ENCODE measurements at regions not wholly inside any gene's neighbourhood (a gene's known extent, or its start where the extent isn't known, plus 50 kb on each side); places are given as distances from the start of the nearest gene placed in this dataset.

DNA sequence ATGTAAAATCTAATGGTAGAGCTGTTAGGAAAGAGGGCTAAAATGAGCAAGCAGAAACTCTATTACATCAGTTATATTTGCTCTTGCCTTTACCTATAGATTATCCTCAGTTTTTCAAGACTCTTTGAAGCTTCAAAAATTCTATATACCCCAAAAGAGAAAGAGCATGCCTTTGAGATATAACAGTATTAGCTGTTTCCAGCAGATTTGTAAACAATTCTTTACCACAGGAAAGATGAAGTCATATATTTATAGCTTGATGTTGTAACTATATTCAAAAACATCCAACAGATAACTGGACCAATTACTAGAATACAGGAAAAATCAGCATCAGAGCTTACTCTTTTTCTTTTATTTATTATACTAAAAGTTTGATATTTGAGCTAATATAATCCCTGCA is 416.2 kb upstream of the TPK1 start:
- Histone ChIP-seq H3K9me3 (no peaks in the 10 kb centered on the region), H3K4me1 (no peaks in the 10 kb centered on the region), H3K27ac (no peak overlapping the region), H3K27me3 (no peaks in the 10 kb centered on the region), H3K36me3 (no peaks in the 10 kb centered on the region), H3K4me3 (no peak overlapping the region)
- intact Hi-C loops (cut with DNase I), result no loop called here
- DNase-seq (ENCODE audit: extremely low spot score in 2 of 2), result no peak
- no peak for TF ChIP-seq POLR2AphosphoS5 (IDR thresholded peaks at IDR 0.05; ENCODE audit: insufficient read depth in 1 of 2, low read depth in 1 of 2)
- TF ChIP-seq POLR2A (IDR thresholded peaks at IDR 0.05), result no peak
- TF ChIP-seq, protein P1, sequence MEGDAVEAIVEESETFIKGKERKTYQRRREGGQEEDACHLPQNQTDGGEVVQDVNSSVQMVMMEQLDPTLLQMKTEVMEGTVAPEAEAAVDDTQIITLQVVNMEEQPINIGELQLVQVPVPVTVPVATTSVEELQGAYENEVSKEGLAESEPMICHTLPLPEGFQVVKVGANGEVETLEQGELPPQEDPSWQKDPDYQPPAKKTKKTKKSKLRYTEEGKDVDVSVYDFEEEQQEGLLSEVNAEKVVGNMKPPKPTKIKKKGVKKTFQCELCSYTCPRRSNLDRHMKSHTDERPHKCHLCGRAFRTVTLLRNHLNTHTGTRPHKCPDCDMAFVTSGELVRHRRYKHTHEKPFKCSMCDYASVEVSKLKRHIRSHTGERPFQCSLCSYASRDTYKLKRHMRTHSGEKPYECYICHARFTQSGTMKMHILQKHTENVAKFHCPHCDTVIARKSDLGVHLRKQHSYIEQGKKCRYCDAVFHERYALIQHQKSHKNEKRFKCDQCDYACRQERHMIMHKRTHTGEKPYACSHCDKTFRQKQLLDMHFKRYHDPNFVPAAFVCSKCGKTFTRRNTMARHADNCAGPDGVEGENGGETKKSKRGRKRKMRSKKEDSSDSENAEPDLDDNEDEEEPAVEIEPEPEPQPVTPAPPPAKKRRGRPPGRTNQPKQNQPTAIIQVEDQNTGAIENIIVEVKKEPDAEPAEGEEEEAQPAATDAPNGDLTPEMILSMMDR (IDR thresholded peaks at IDR 0.05), result no peak

DNA sequence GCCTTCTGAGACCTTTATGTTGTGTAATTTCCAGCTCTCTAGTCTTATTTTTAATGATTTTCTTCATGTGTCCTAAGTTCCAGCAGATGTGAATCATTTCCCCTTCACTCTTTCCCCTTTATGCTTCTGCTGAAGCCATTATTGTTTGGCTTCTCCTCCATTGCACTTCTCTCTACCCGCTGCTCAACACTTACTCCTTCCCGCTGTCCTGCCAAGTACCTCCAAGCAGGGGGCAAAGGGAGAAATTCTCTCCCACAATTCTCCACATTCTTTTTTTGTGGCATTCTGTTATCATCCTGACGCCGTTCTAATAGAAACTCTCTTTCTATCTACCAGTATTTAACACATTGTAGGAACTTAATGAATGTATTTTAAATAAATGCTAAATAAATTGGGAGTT is 388.9 kb upstream of the TPK1 start:
- Histone ChIP-seq H3K4me1 (no peaks in the 10 kb centered on the region), H3K4me3 (no peak overlapping the region), H3K27ac (no peak overlapping the region), H3K36me3 (no peaks in the 10 kb centered on the region), H3K9me3 (no peaks in the 10 kb centered on the region), H3K27me3 (no peaks in the 10 kb centered on the region)
- TF ChIP-seq POLR2AphosphoS5 (IDR thresholded peaks at IDR 0.05; ENCODE audit: insufficient read depth in 1 of 2, low read depth in 1 of 2), result no peak
- no peak for TF ChIP-seq POLR2A (IDR thresholded peaks at IDR 0.05)
- TF ChIP-seq, protein P1 (IDR thresholded peaks at IDR 0.05), result no peak
- intact Hi-C loops (cut with DNase I), result no loop called here
- DNase-seq (ENCODE audit: extremely low spot score in 2 of 2), result no peak

DNA sequence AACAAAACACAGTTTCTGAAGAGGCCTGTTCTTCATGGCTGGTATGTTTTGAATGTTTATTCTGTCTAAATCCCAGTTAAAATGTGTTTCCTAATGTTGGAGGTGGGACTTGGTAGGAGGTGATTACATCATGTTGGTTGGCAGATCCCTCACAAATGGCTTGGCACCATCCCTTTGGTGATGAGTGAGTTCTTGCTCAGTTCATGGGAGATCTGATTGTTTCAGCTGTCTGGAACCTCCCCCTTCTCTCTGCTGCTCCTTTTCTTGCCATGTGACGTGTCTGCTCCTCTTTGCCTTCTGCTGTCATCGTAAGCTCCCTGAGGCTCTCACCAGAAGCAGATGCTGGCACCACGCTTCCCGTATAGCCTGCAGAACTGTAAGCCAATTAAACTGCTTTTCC is 383.6 kb upstream of the TPK1 start:
- no peaks in the 10 kb centered on the region for H3K27me3 ChIP-seq
- no peaks in the 10 kb centered on the region for H3K36me3 ChIP-seq
- no peak for DNase-seq (ENCODE audit: extremely low spot score in 2 of 2)
- H3K9me3 ChIP-seq, result no peaks in the 10 kb centered on the region
- intact Hi-C loops (cut with DNase I), result no loop called here
- no peak overlapping the region for H3K27ac ChIP-seq
- no peak overlapping the region for H3K4me3 ChIP-seq
- TF ChIP-seq, protein P1 (IDR thresholded peaks at IDR 0.05), result no peak
- no peak for TF ChIP-seq POLR2A (IDR thresholded peaks at IDR 0.05)
- no peaks in the 10 kb centered on the region for H3K4me1 ChIP-seq

DNA sequence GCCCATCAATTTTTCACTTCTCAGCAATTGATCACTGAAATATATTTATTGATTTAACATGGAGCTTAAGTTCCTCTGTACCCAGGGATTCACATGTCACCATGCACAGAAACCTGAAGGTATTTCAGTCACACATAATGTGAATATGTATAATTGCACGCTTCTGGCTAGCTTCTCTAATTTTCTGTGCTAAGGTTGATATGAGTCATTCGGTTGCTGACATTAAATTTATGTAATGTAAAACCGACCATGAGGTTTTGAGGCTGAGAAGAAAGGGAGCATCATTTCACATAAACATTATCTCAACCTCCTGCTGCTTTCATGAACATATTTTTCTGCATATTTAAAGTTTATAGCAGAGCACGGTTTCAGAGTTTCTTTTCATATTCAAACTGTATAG is 381.0 kb upstream of the TPK1 start:
- no peaks in the 10 kb centered on the region for H3K4me1 ChIP-seq
- no peaks in the 10 kb centered on the region for H3K36me3 ChIP-seq
- H3K9me3 ChIP-seq, result no peaks in the 10 kb centered on the region
- DNase-seq (ENCODE audit: extremely low spot score in 2 of 2), result no peak
- no peaks in the 10 kb centered on the region for H3K27me3 ChIP-seq
- intact Hi-C loops (cut with DNase I), result no loop called here
- TF ChIP-seq, protein P1 (IDR thresholded peaks at IDR 0.05), result no peak
- TF ChIP-seq POLR2AphosphoS5 (IDR thresholded peaks at IDR 0.05; ENCODE audit: insufficient read depth in 1 of 2, low read depth in 1 of 2), result no peak
- no peak overlapping the region for H3K27ac ChIP-seq
- H3K4me3 ChIP-seq, result no peak overlapping the region

DNA sequence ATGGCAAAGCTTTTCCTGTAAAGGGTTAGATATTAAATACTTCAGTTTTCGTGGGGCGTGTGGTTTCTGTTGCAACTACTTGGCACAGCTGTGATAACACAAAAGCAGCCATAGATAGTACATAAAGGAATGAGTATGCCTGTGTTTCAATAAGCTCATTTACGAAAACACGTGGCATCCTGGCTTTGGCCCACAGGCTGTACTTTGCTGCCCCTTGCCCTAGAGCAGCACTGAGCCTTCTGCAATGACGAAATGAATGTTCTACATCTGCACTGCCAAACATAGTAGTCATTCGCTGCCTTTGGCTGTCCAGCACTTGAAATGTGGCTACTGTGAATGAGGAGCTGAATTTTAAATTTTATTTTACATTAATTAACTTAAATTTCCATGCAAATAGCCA is 376.2 kb upstream of the TPK1 start:
- TF ChIP-seq POLR2AphosphoS5 (IDR thresholded peaks at IDR 0.05; ENCODE audit: insufficient read depth in 1 of 2, low read depth in 1 of 2), result no peak
- TF ChIP-seq, protein P1 (IDR thresholded peaks at IDR 0.05), result no peak
- TF ChIP-seq POLR2A (IDR thresholded peaks at IDR 0.05), result no peak
- Histone ChIP-seq H3K4me3 (no peak overlapping the region), H3K27ac (no peak overlapping the region), H3K9me3 (no peaks in the 10 kb centered on the region), H3K36me3 (no peaks in the 10 kb centered on the region), H3K27me3 (no peaks in the 10 kb centered on the region), H3K4me1 (no peaks in the 10 kb centered on the region)
- intact Hi-C loops (cut with DNase I), result no loop called here
- DNase-seq (ENCODE audit: extremely low spot score in 2 of 2), result no peak
